ENCODE measurements at regions not wholly inside any gene's neighbourhood (a gene's known extent, or its start where the extent isn't known, plus 50 kb on each side); places are given as distances from the start of the nearest gene placed in this dataset.
A peak's percentile ranks its signal among the peaks of the same experiment; 100 is the strongest.
"Not testable (repeated sequence)": the region's sequence is repeated elsewhere in the genome, so short reads cannot be mapped to it uniquely, and the experiment has no call there.

DNA sequence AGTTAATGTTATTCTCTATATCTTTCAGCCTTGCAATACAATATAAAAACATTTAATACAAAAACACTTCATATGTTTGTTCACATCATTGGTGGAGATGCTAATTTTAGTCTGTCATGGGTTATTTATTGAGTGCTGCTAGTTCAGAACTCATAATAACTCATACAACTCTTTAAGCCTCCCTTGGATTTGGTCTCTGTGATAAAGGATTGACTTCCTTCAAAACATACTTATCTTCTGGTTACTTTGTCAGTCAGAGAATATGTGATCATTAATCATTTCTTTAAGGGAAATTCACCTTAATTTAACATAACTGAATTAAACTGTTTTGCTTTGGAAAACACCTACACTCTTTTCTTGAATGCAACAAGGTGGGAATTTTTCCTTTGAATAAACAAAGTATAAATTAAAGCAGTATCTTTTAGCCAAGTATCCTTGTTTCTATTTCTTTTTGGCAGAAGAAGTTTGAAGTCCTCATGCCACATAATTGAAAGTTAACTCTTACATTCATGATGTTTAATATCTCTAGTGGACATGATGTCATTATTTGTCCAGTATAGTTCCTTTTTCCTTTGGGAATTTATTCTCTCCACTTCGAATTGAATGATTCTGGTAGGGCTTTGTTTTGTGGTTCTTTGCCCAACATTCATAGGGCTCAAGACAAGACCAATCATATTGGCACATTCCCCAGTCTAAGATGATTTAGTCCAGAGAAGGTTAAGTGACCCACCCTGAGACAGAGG lies 133.2 kb upstream of the CENPW start:
- no peak for DNase-seq

GRCh38 chr6:126210398-126211075 lies 129.4 kb upstream of the CENPW start:
- DNase-seq: no peak

- DNase-seq: no peak
These were observed 122.4 kb upstream of the CENPW start for GRCh38 chr6:126217497-126217896.

DNA sequence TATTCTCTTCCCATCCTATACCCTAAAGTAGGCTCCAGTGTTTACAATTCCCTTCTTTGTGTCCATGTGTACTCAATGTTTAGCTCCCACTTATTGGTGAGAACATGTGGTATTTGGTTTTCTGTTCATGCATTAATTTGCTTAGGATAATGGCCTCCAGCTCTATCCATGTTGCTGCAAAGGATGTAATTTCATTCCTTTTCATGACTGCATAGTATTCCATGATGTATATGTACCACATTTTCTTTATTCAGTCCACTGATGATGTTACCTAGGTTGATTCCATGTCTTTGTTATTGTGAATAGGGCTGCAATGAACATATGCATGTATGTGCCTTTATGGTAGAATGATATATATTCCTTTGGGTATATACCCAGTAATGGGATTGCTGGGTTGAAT lies 119.0 kb upstream of the CENPW start:
- not testable (repeated sequence) for DNase-seq

DNA sequence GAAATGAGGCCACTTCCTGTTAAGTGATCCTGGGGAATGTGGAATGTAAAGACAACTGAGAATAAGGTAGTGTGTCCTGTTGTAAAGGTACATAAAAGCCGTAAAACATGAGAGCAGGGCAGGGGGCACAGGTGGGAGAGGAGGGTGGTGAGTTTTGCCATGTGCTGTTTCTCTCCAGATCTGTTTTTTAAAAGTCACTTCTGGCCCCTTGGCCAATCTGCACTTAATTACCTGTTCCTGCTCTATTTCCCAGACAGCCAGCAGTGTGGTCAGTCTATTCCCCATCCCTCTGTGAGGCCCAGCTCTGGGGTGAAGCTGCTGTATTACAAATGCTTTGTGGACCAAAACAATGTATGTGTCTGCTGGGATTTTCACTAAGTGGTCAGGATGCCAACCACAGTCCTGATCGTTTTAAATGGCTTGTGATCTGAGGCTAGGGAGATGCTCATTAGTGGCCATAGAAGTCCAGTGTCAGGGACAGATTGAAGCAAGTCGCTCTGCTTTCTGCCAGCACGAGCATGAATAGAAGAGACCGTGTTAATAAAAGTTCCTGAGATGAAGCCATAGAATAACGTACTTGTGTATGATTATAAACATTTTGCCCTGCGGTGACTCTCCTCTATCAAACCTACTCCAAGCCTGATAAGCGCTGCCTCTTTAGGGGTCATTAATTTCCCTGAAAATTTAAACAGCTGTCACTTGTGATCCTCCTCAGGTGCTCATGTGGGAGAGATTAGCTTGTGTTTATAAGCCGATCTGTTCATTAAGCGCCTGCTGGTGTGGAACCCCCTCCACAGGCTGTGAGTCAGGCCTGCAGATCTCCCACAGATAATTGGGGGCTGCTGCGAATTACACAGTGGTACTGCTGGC lies 111.8 kb upstream of the CENPW start:
- DNase-seq: no peak

DNA sequence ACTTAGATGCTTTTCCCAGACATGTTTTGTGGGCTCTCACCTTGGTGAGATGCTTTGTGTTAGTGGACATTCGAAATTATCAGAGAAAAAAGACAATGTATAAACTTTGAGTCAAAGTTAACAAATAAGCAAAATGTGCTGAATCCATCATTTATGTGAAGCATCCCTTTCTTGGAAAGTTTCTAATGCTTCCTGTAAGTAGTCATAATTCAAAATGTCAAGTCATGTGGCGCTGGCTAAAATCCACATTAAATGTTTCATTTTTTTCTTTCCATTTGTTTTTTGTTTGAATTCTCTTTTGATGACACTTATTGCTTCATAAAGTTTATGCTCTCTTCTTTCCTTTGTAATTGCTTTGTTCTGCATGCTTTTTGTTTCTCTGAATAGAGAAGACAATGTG lies 107.2 kb upstream of the CENPW start:
- no peak for DNase-seq

GRCh38 chr6:126233192-126233591 lies 106.7 kb upstream of the CENPW start:
- DNase-seq: no peak

- DNase-seq: no peak
These were observed 104.6 kb upstream of the CENPW start for GRCh38 chr6:126235363-126235762.

DNA sequence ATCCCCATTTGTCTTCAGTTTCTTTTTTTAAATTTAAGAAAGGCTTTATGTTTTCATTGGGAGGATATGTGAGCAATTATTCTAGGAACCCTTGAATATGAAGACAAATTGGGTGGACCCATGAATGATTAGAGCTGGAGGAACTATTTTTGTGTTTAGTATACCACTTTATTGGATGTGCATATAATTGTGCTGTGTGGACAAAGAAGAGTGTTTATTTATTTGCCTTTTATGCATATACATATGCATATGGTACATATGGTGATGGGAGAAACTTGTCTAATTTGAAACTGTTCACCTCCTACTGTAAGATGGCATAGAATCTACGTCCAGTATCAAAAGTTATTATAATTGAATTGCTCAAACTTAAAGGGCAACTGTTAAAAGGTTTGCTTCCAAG lies 94.8 kb upstream of the CENPW start:
- DNase-seq: no peak

DNA sequence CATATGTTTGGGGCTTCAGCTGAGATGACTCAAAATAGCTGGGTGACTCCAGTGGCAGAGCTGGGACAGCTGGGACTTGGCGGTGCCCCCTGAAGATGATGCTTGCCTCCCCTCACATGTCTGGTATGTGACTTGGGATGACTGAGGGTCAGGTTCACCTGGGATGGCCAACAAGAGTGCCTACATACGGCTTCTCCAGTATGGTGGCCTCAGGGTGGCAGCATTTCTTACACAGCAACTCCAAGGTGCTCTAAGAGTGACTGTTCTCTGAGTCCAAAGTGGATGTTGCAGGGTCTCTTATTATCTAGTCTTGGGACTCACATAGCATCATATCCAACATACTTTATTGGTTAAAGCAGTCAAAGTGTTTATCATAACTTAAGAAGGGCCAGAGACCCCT lies 87.8 kb upstream of the CENPW start:
- DNase-seq: no peak

DNA sequence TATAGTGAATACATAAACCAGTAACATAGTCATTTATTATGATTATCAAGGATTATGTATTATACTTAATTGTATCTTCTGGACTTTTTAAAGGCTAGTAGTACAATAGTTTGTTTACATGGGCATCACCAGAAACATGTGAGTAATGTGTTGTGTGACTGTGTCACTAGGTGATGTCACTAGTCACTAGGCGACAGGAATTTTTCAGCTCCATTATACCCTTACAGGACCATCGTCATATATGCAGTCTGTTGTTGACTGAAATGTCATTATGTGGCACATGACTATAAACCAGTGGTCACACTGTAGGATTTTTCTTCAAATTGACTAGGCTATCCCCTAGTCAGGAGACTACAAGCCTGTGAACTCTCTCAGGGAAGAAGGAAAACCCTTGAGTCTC lies 86.5 kb upstream of the CENPW start:
- no peak for DNase-seq

DNA sequence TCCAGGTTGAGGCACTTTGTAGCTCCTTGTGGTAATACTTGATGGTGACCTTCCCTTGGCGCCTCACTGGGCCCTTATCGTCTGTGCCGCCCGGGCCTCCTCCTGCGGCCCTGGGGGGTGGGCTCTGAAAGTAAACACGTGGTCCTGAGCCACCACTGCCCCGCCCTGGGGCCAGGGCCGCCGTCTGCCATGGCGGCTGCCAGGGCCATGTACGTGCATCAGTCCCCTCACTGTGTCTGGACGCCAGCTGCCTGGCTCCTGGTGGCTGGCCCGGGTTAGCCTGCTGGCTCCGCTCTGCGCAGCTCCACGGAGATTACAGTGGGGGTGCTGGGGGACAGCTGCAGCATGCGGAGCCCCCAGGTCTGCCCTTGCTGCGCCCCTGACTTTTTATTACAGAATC lies 81.8 kb upstream of the CENPW start:
- DNase-seq: no peak

GRCh38 chr6:126261792-126262421 lies 78.0 kb upstream of the CENPW start:
- DNase-seq: no peak

- no peak for DNase-seq
These were observed 75.7 kb upstream of the CENPW start for GRCh38 chr6:126264265-126264664.

DNA sequence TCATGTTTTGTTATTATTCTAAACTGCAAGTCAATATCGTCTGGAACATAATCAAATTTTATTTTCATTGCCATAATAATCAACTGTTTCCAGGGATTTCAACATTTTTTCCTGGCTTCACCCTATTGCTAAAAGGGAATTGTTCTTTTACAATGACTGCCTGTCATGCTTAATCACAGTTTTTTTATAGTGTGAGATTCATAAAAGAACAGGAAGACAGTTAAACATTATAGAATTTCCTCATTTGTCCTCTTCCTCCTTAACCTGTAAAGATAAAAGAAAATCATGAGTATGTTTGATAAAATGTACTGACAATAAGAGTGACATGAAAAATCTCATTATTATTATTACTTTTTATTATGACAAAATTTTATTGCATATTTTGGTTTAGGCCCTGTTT lies 73.3 kb upstream of the CENPW start:
- no peak for DNase-seq

GRCh38 chr6:126267626-126268025 lies 72.3 kb upstream of the CENPW start:
- DNase-seq: no peak

DNA sequence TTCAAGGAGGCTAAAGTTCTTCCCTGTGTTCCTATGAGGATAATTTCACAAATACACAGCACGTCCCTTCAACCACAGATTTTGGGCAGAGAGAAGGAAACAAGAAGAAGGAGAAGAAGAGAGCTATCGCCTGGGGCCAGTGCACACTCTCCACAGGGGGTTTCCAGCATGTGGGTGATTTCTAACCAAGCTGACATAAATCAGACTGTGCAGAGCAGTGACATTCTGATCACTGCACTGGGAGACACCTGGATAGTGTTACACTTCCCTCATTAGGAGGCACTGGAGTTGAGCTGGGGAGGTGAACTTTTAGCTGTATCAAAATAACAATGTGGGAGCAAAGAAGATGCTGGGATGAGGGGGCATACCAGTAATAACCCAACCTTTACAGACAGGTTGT lies 71.8 kb upstream of the CENPW start:
- peak; percentile 25 for DNase-seq

DNA sequence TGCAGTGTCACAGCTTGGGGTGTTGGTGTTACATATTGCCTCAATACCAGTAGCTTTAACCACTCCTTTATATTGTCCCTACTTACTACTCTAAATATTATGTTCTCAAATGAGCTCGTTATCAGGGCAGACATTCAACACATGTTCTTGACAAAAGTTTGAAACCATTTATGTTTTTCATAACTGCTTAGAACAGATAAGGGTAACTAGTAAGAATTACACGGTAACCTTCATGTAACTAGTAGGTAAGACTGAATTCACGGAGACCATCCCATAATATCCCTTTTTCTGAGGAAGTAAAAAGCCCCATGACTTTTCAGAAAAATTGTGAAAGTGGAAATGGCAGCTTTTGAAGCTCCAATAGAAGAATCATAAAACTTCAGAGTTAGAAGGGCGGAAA lies 59.6 kb upstream of the CENPW start:
- no peak for DNase-seq

DNA sequence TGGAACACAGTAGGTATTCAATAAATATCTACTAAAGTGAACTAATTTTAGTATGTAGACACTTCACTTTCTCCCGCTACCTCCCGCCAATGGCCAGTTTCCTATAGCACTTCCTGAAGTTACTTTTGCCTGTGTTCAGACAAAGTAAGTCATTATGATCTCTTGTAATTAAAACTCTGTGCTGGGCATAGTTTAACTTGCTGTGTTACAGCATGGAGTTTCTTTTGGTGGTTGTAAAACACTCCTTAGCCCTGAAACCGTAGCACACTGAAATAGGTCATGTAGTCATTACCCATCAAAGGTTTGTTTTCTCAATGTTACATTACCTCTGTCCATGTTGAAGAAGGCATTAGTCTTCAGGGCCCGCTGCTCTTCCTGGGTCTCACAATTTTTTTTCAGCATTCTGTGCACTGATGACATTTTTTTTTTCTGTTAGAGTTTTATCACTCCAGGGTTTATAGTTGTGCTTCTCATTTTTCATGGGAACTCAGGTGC lies 54.0 kb upstream of the CENPW start:
- DNase-seq: no peak

All from NCI-H2081 treated with DMSO at 0.1 percent for 48 hours (cell line).